Ovary (tissue), 3 donors: ENCODE measurements at regions not wholly inside any gene's neighbourhood (a gene's known extent, or its start where the extent isn't known, plus 50 kb on each side); places are given as distances from the start of the nearest gene placed in this dataset.

ENCODE experiments used
- POLR2A ChIP-seq: fragments of 450-650 bp; IDR thresholded peaks from one replicate; pipeline ENCODE4 v1.6.1; 2017; ENCODE audit warnings: antibody characterized with exemption, mild to moderate bottlenecking, moderate library complexity
- TF ChIP-seq, protein P1 (sequence below), 3 donors: fragments of 450-650 bp in 2 of 3; fragments of 200-600 bp in 1 of 3; IDR thresholded peaks; one replicate each; pipeline versions ENCODE4 v1.5.1 to v1.8.0; 2016 to 2022; ENCODE audit warnings: antibody characterized with exemption in 3 of 3, mild to moderate bottlenecking in 1 of 3
- donor health status: DM: no; HTN: no; CAD: no.

- TF ChIP-seq, protein P1, sequence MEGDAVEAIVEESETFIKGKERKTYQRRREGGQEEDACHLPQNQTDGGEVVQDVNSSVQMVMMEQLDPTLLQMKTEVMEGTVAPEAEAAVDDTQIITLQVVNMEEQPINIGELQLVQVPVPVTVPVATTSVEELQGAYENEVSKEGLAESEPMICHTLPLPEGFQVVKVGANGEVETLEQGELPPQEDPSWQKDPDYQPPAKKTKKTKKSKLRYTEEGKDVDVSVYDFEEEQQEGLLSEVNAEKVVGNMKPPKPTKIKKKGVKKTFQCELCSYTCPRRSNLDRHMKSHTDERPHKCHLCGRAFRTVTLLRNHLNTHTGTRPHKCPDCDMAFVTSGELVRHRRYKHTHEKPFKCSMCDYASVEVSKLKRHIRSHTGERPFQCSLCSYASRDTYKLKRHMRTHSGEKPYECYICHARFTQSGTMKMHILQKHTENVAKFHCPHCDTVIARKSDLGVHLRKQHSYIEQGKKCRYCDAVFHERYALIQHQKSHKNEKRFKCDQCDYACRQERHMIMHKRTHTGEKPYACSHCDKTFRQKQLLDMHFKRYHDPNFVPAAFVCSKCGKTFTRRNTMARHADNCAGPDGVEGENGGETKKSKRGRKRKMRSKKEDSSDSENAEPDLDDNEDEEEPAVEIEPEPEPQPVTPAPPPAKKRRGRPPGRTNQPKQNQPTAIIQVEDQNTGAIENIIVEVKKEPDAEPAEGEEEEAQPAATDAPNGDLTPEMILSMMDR (IDR thresholded peaks at IDR 0.05), result no peak
- no peak for TF ChIP-seq POLR2A
Observed at GRCh38 chr14:94933486-94933885, 163.6 kb upstream of the GSC start.
